ENCODE measurements at regions not wholly inside any gene's neighbourhood (a gene's known extent, or its start where the extent isn't known, plus 50 kb on each side); places are given as distances from the start of the nearest gene placed in this dataset.

DNA sequence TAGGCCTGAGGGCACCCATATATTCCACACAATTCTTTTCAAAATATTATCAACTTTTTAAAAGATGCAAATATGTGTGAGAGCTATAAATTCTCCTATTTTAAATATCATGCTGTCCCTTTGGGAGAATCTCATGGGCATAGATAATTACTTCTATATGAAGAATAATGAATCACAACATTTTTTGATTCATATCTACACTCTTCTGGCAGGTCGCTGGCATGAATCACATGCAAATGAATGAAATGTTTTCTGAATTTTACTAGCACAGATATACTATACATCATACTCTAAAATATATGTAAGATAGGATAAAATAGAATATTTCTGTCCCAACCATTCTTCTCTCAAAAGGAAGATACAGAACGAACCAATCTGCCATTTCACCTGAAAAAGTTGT lies 277.7 kb upstream of the KCNH8 start:
- no peak overlapping the region for H3K4me3 ChIP-seq (ENCODE audit: low read length)
- H3K36me3 ChIP-seq (ENCODE audit: control insufficient read depth, insufficient read depth, low read length), result no peaks in the 10 kb centered on the region
- no peaks in the 10 kb centered on the region for H3K9me3 ChIP-seq (ENCODE audit: control insufficient read depth, low read length)
- H3K27me3 ChIP-seq (ENCODE audit: control insufficient read depth, insufficient read depth, low read length), result no peaks in the 10 kb centered on the region
- no peaks in the 10 kb centered on the region for H3K4me1 ChIP-seq (ENCODE audit: control insufficient read depth, insufficient read depth, low read length)
- H3K9ac ChIP-seq (ENCODE audit: low read length), result no peak overlapping the region

DNA sequence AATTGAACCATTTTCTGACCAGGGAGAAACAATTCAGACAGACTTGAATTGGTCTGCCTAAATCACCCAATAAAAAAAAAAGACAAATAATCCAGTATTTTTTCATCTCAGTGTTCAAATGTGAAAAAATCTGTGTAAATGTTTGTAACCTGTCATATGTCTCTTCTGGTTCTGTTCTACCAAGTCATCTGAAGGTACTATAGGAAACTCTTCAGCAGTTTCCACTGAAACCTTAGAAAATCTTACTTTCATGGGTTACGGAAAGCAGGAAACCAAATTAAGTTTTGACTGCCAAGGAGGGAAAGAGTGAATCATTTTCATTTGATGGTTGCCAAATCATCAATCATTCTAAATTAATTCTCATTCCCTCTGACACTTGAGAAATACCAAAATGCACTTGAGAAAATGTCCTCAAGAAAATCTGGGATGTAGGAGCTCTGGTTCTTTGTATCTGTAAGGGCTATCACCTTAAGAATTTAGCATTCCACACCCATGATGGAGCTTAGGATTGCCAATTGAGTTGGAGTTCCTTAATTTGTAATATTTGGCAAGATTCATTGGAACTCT lies 278.2 kb upstream of the KCNH8 start:
- Histone ChIP-seq H3K4me3 (ENCODE audit: low read length) (no peak overlapping the region), H3K27me3 (ENCODE audit: control insufficient read depth, insufficient read depth, low read length) (no peaks in the 10 kb centered on the region), H3K9me3 (ENCODE audit: control insufficient read depth, low read length) (no peaks in the 10 kb centered on the region), H3K4me1 (ENCODE audit: control insufficient read depth, insufficient read depth, low read length) (no peaks in the 10 kb centered on the region), H3K36me3 (ENCODE audit: control insufficient read depth, insufficient read depth, low read length) (no peaks in the 10 kb centered on the region), H3K9ac (ENCODE audit: low read length) (no peak overlapping the region)

DNA sequence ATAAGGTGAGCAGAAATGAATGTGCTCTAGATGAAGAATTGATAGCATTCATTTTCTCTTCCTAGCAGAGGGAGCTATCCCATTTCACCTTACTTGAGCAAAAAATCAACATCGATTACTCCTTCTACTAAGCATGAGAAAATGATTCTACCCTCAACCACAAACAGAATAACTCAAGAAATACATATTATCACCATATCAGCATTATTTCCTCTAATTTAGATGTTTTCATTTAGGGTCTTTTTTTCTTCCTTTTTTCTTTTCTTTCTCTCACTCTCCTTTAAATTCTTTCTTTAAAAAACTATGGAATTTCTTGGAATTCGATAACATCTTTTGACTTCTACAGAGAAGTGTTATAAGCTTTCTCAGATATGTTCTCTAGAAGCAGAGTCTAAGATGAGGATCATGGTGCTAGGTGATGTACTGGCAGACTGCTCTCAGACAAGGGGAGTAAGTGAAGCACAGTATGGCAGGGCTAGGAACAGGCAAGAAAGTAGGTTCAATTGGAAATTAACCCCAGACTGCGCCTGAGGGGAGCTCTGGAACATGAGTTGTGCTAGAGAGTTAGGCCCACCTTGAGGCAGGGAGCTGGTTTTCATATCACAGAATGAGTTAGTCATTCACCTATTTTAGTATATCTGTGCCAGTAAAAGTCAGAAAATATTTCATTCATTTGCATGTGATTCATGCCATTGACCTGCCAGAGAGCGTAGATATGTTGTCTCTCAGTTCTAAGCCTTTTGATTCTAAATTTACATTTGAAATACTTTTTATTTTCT lies 279.2 kb upstream of the KCNH8 start:
- no peaks in the 10 kb centered on the region for H3K36me3 ChIP-seq (ENCODE audit: control insufficient read depth, insufficient read depth, low read length)
- H3K4me1 ChIP-seq (ENCODE audit: control insufficient read depth, insufficient read depth, low read length), result no peaks in the 10 kb centered on the region
- H3K27me3 ChIP-seq (ENCODE audit: control insufficient read depth, insufficient read depth, low read length), result no peaks in the 10 kb centered on the region
- no peak overlapping the region for H3K4me3 ChIP-seq (ENCODE audit: low read length)
- no peak overlapping the region for H3K9ac ChIP-seq (ENCODE audit: low read length)
- H3K9me3 ChIP-seq (ENCODE audit: control insufficient read depth, low read length), result no peaks in the 10 kb centered on the region

DNA sequence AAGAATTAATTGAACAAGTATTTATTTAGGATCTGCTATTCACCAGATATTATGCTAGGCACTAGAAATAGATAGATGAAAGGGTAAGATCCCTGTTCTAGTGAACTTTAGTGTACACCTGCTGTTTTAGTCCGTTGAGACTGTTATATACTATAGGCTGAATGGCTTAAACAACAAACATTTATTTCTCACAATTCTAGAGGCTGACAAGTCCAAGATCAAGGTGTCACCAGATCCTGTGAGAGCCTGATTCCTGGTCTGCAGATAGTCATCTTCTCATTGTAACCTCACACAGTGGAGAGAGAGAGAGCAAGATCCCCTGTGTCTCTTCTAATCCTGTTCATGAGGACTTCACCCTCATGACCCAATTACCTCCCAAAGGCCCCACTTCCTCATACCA lies 281.4 kb upstream of the KCNH8 start:
- H3K4me3 ChIP-seq (ENCODE audit: low read length), result no peak overlapping the region
- no peaks in the 10 kb centered on the region for H3K9me3 ChIP-seq (ENCODE audit: control insufficient read depth, low read length)
- no peak overlapping the region for H3K9ac ChIP-seq (ENCODE audit: low read length)
- H3K27me3 ChIP-seq (ENCODE audit: control insufficient read depth, insufficient read depth, low read length), result no peaks in the 10 kb centered on the region
- H3K36me3 ChIP-seq (ENCODE audit: control insufficient read depth, insufficient read depth, low read length), result no peaks in the 10 kb centered on the region
- H3K4me1 ChIP-seq (ENCODE audit: control insufficient read depth, insufficient read depth, low read length), result no peaks in the 10 kb centered on the region

DNA sequence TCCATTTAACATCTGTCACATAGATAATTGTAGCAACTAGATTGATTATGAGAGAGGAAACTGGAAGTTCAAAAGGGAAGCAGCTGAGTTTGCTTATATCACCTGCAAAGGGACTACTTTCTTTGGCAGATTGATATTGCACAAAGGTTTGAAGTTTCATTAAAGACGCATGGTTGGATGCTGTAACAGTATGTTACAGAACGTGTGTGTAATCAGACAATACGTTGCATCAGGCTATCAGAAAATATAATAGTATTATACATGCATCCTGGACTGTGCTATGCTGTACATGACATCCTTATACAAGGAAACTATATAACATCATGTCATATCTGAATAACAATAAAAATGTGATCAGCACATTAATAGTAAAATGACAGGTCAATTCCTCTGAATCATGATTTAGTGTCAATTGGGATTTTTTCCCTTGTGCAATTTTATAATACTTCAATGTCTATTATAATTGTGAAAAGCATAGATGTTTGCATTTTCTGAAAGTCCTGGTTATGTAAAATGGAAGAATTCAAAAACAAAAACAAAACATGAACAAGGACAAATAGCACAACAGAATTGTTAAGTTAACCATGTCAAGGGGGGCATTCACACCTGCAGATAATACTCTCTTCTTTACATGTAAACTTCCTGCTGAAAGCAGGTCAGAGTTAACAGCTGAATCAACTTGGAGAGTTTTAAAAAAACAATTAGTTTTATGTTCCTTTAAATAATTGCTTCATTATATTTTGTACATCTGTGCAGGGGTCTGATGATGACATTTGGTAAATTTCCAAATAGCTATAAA lies 283.2 kb upstream of the KCNH8 start:
- H3K27me3 ChIP-seq (ENCODE audit: control insufficient read depth, insufficient read depth, low read length), result no peaks in the 10 kb centered on the region
- H3K4me1 ChIP-seq (ENCODE audit: control insufficient read depth, insufficient read depth, low read length), result no peaks in the 10 kb centered on the region
- no peak overlapping the region for H3K9ac ChIP-seq (ENCODE audit: low read length)
- H3K4me3 ChIP-seq (ENCODE audit: low read length), result no peak overlapping the region
- no peaks in the 10 kb centered on the region for H3K36me3 ChIP-seq (ENCODE audit: control insufficient read depth, insufficient read depth, low read length)
- H3K9me3 ChIP-seq (ENCODE audit: control insufficient read depth, low read length), result no peaks in the 10 kb centered on the region

DNA sequence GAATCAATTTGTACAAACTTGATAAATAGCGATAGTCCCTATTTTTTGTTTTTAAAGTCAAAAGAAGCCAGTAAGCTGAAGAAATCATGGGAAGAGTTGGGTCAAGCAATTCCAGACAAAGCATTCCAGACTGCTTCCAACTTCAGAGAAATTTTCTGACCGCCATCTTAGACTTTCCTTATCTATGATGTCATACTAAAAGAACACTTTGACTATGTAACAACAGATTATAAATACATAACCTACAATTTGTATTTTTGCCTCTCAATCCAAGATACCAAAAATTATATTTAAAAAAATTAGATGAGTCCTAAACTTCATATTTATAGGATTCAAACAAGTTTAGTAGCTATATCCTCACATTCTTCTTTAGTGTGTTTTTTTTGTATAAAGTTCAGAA lies 286.2 kb upstream of the KCNH8 start:
- no peak overlapping the region for H3K4me3 ChIP-seq (ENCODE audit: low read length)
- no peaks in the 10 kb centered on the region for H3K4me1 ChIP-seq (ENCODE audit: control insufficient read depth, insufficient read depth, low read length)
- H3K9ac ChIP-seq (ENCODE audit: low read length), result no peak overlapping the region
- no peaks in the 10 kb centered on the region for H3K9me3 ChIP-seq (ENCODE audit: control insufficient read depth, low read length)
- H3K36me3 ChIP-seq (ENCODE audit: control insufficient read depth, insufficient read depth, low read length), result no peaks in the 10 kb centered on the region
- H3K27me3 ChIP-seq (ENCODE audit: control insufficient read depth, insufficient read depth, low read length), result no peaks in the 10 kb centered on the region

DNA sequence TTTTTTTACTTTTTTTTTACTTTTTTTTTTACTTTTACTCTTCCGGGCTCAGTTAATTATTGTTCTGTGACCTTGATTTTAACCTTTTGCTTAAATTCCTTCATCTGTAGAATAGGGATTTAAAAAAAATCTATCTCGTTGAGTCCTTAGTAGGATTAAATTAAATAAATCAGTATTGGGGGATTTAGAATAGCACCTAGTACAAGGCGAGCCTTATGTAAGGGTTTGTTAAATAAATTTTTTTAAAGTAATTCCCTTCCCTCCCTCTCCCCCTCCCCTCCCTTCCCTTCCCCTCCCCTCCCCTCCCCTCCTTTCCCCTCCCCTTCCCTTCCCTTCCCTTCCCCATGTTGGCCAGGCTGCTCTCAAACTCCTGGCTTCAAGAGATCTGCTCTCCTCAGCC lies 287.2 kb upstream of the KCNH8 start:
- no peaks in the 10 kb centered on the region for H3K9me3 ChIP-seq (ENCODE audit: control insufficient read depth, low read length)
- H3K4me1 ChIP-seq (ENCODE audit: control insufficient read depth, insufficient read depth, low read length), result no peaks in the 10 kb centered on the region

DNA sequence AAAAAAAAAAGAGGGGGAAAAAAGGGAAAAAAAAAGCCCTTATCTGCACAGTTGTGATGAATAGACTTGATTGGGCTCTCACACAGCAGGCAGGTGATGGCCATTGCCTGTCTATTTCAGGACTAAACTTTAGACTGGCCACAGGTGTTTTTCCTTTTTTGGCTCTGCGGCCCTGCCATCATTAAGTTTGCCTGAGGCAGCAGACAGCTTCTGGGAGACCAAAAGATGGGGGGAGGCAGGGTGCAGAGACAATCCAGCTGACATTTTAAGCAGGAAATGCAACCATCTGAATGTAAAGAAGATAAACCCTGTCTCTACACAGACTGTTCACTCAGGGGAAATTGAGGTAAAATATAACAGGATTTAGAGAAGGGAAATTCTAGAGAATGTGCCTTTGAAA lies 295.0 kb upstream of the KCNH8 start:
- Histone ChIP-seq H3K36me3 (ENCODE audit: control insufficient read depth, insufficient read depth, low read length) (no peaks in the 10 kb centered on the region), H3K4me1 (ENCODE audit: control insufficient read depth, insufficient read depth, low read length) (no peaks in the 10 kb centered on the region), H3K4me3 (ENCODE audit: low read length) (no peak overlapping the region), H3K27me3 (ENCODE audit: control insufficient read depth, insufficient read depth, low read length) (no peaks in the 10 kb centered on the region), H3K9ac (ENCODE audit: low read length) (no peak overlapping the region), H3K9me3 (ENCODE audit: control insufficient read depth, low read length) (no peaks in the 10 kb centered on the region)

More for the DNA sequence above, 287.2 kb upstream of the KCNH8 start:
- Histone ChIP-seq H3K4me3 (ENCODE audit: low read length) (no peak overlapping the region), H3K36me3 (ENCODE audit: control insufficient read depth, insufficient read depth, low read length) (no peaks in the 10 kb centered on the region), H3K27me3 (ENCODE audit: control insufficient read depth, insufficient read depth, low read length) (no peaks in the 10 kb centered on the region), H3K9ac (ENCODE audit: low read length) (no peak overlapping the region)

DNA sequence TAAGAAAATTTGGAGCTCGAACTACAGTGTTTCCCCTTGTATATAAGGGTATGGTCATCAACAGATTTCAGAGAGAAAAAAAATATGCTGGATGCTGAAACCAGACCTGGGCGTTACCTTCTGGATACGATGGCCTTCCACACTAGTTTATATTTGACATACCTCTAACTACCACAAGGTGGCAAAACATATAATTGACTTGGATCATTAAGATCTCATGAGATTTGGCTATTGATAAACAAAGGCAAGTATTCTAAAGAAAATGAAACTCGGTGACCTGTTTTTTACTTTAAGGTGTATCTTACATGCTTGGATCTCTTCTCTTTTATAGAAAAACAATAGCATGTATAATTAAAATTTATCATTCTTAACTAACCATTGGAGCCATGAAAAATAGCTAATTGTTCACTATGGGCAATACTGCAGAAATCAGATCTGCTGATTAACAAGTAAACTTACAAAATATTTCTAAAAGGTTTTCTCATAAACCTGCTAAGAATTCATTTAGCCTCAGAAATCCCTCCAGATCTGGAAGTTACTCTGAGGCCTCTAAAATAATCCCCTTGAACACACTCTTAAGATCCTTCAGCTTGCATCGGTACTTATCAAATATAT lies 300.6 kb upstream of the KCNH8 start:
- no peaks in the 10 kb centered on the region for H3K9me3 ChIP-seq (ENCODE audit: control insufficient read depth, low read length)
- no peaks in the 10 kb centered on the region for H3K36me3 ChIP-seq (ENCODE audit: control insufficient read depth, insufficient read depth, low read length)
- no peaks in the 10 kb centered on the region for H3K4me1 ChIP-seq (ENCODE audit: control insufficient read depth, insufficient read depth, low read length)
- no peak overlapping the region for H3K9ac ChIP-seq (ENCODE audit: low read length)
- no peak overlapping the region for H3K4me3 ChIP-seq (ENCODE audit: low read length)
- H3K27me3 ChIP-seq (ENCODE audit: control insufficient read depth, insufficient read depth, low read length), result no peaks in the 10 kb centered on the region

DNA sequence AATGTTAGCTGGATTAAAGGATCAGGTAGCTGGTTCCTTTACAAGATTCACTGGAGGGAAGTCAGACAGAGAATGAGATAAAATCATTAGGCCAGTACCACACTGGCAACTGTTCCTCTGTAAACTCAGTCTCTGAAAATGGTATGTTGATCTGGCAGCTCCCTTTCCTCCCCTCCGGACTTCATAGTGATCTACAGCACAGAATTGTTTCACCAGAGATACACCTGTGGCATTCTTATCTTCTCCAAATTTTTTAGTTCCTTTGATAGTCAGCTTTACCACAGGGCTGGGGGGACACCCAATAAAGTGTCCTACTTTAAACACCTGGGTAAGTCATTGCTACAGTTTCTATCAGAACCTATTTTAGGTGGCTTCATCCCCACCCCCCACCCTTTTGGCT lies 304.3 kb upstream of the KCNH8 start:
- H3K4me1 ChIP-seq (ENCODE audit: control insufficient read depth, insufficient read depth, low read length), result no peaks in the 10 kb centered on the region
- H3K36me3 ChIP-seq (ENCODE audit: control insufficient read depth, insufficient read depth, low read length), result no peaks in the 10 kb centered on the region
- no peak overlapping the region for H3K4me3 ChIP-seq (ENCODE audit: low read length)
- no peaks in the 10 kb centered on the region for H3K9me3 ChIP-seq (ENCODE audit: control insufficient read depth, low read length)
- H3K27me3 ChIP-seq (ENCODE audit: control insufficient read depth, insufficient read depth, low read length), result no peaks in the 10 kb centered on the region
- H3K9ac ChIP-seq (ENCODE audit: low read length), result no peak overlapping the region

DNA sequence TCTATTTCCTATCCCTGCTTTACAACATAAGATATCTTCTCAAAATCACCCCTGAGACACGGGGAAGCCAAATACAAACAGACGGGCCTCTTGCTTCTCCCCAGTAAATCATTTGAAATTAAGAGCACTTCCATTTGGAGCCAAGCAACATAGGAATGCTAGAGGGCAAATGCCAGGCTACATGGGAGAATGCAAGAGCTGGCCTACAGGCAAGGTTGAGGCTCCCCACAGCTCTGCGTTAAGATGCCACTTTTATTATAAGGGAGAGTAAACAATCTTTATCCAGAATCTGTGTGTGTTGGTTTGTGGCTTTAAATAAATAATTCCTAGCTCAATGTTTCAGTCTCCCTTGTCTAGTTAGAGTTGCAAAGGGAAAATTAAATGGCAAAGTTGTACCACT lies 305.1 kb upstream of the KCNH8 start:
- no peaks in the 10 kb centered on the region for H3K36me3 ChIP-seq (ENCODE audit: control insufficient read depth, insufficient read depth, low read length)
- no peak overlapping the region for H3K4me3 ChIP-seq (ENCODE audit: low read length)
- no peaks in the 10 kb centered on the region for H3K4me1 ChIP-seq (ENCODE audit: control insufficient read depth, insufficient read depth, low read length)

More for the DNA sequence above, 305.1 kb upstream of the KCNH8 start:
- Histone ChIP-seq H3K9me3 (ENCODE audit: control insufficient read depth, low read length) (no peaks in the 10 kb centered on the region), H3K27me3 (ENCODE audit: control insufficient read depth, insufficient read depth, low read length) (no peaks in the 10 kb centered on the region), H3K9ac (ENCODE audit: low read length) (no peak overlapping the region)
